ENCODE measurements at regions not wholly inside any gene's neighbourhood (a gene's known extent, or its start where the extent isn't known, plus 50 kb on each side); places are given as distances from the start of the nearest gene placed in this dataset.

DNA sequence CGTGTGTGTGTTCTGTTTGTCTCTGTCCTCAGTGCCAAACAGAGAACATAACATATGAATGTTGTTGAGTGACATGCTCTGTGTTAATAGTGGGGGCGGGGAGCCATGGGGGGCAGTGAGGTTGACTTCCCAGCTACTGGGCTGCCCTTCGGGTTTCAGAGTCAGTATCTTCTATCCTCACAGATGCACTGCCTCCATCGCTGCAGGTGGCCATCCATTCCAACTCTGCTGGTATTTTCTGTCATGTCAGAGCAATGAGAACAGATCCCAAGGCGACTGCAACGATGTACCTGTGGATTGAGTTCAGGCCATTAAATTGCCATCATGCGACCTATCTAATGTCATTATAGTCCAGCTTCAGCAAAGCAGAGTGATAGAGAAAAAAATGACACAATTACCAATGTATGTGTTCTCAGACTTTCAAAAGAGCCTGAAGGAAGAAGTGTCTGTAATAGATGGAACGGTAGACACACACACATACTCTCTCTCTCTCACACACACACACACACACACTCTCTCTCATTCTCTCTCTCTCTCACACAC lies 418.5 kb downstream of the RWDD3 start:
- no peak overlapping the region for H4K91ac ChIP-seq (replicated peaks; ENCODE audit: insufficient read length, low read length)
- H2BK20ac ChIP-seq (ENCODE audit: low read length): no peak overlapping the region
- no peak overlapping the region for H3K27ac ChIP-seq (ENCODE audit: low read depth, low read length)
- H2AFZ ChIP-seq (ENCODE audit: low read length): peak overlapping the region; percentile 18; the same call in 1 of the 2 replicates
- H2BK12ac ChIP-seq (ENCODE audit: low read depth, low read length): no peak overlapping the region
- no peak overlapping the region for H3K56ac ChIP-seq (replicated peaks; ENCODE audit: insufficient read length, low read depth, low read length)
- no peak overlapping the region for H2BK5ac ChIP-seq (ENCODE audit: low read depth, low read length)
- no peak overlapping the region for H2BK120ac ChIP-seq (replicated peaks; ENCODE audit: low read depth, low read length)
- no peak overlapping the region for H3K14ac ChIP-seq (ENCODE audit: insufficient read length)
- no peaks in the 10 kb centered on the region for H3K36me3 ChIP-seq (ENCODE audit: control insufficient read depth in 2 of 4, insufficient read depth in 4 of 4, low read length in 3 of 4)
- H3K4me2 ChIP-seq (ENCODE audit: insufficient read depth in 1 of 2, low read depth in 2 of 2, low read length in 2 of 2): no peak overlapping the region
- H3K79me2 ChIP-seq (ENCODE audit: control insufficient read depth in 1 of 2, insufficient read depth in 2 of 2, low read length in 2 of 2): no peaks in the 10 kb centered on the region
- H3K23me2 ChIP-seq (ENCODE audit: low read depth, low read length): no peaks in the 10 kb centered on the region
- H3K79me1 ChIP-seq (ENCODE audit: low read depth, low read length): no peaks in the 10 kb centered on the region
- H4K8ac ChIP-seq (ENCODE audit: extremely low read depth, insufficient read depth, low read length): no peak overlapping the region
- DNase-seq (ENCODE audit: low read depth in 1 of 2, low spot score in 2 of 2) (no peak), FAIRE-seq (no peak)
- 83% methylated on average over 8 of the region's 8 CpGs; no CpG with 5 or more reads in 1 of the 2 experiments for WGBS, 2 experiments (ENCODE audit: extremely low coverage in 1 of 2, insufficient coverage in 1 of 2, insufficient read length in 1 of 2, insufficient replicate concordance in 2 of 2, low coverage in 1 of 2, low lambda C conversion rate in 2 of 2, missing lambda C conversion rate in 1 of 2)
- no peaks in the 10 kb centered on the region for H4K20me1 ChIP-seq (replicated peaks in 1 of 2; ENCODE audit: control insufficient read depth in 1 of 2, insufficient read depth in 2 of 2, low read length in 2 of 2)
- no peak overlapping the region for H2BK15ac ChIP-seq (ENCODE audit: low read length)
- H3K4me1 ChIP-seq (replicated peaks in 1 of 4; ENCODE audit: control insufficient read depth in 3 of 4, insufficient read depth in 4 of 4, low read length in 3 of 4): peaks cover 0 to 2% (median under 1%) of the 10 kb centered on the region in 4 experiments; a peak in 1 of 7 replicates
- CTCF ChIA-PET (ENCODE audit: partially characterized antibody): interaction anchor here (1.7 kb wide), 1 partner anchor 9 kb away, joined by 4 read pairs; no protein-coding TSS in a partner anchor
- H2AK5ac ChIP-seq (ENCODE audit: low read depth, low read length): no peak overlapping the region
- H3K9ac ChIP-seq (replicated peaks in 1 of 4; ENCODE audit: extremely low read depth in 1 of 4, low read depth in 3 of 4, low read length in 3 of 4): no peak overlapping the region
- H3K18ac ChIP-seq (ENCODE audit: extremely low read depth, low read length): no peak overlapping the region
- no peak for TF ChIP-seq SUZ12 (IDR thresholded peaks at IDR 0.05; ENCODE audit: low read length)
- POLR2A ChIA-PET (ENCODE audit: partially characterized antibody): no interaction called here
- no peaks in the 10 kb centered on the region for H3K27me3 ChIP-seq (replicated peaks in 1 of 4; ENCODE audit: control insufficient read depth in 3 of 4, extremely low read depth in 1 of 4, insufficient read depth in 3 of 4, low read length in 3 of 4)
- H3K9me3 ChIP-seq (ENCODE audit: insufficient read depth in 2 of 2, low read depth in 1 of 2, low read length in 1 of 2): no peaks in the 10 kb centered on the region
- H3K4ac ChIP-seq (replicated peaks; ENCODE audit: insufficient read length, low read depth, low read length): no peak overlapping the region
- H4K5ac ChIP-seq (ENCODE audit: insufficient read length, low read depth, low read length): no peak overlapping the region
- H3K23ac ChIP-seq (ENCODE audit: insufficient read length): no peak overlapping the region
- H3K4me3 ChIP-seq (ENCODE audit: extremely low read depth in 1 of 4, insufficient read depth in 2 of 4, low read depth in 3 of 4, low read length in 4 of 4): no peak overlapping the region

All from H1 (cell line).